A549 (cell line): ENCODE measurements at regions not wholly inside any gene's neighbourhood (a gene's known extent, or its start where the extent isn't known, plus 50 kb on each side); places are given as distances from the start of the nearest gene placed in this dataset.

Experiments
- ATAC-seq, 2 experiments: fragments of 200-7000 bp in 1 of 2; fragments of >200 bp in 1 of 2; cut with Nextera tagmentation in 1 of 2; cut with Tn5 transposase in 1 of 2; 3 replicates each; pipeline versions ENCODE4 v1.8.0 to v1.9.1; 2018 to 2020; ENCODE audit warnings: mild to moderate bottlenecking in 1 of 2, moderate library complexity in 1 of 2
- CTCF ChIA-PET: fragments of 300-600 bp; sonication (Branson Sonifier 250); formaldehyde crosslinking; extraction: SDS; loops from one replicate; lab custom pipeline; 2021; ENCODE audit warnings: antibody characterized with exemption, inconsistent platforms; lab: Yijun Ruan, JAX
- POLR2A ChIA-PET: fragments of 350-600 bp; formaldehyde crosslinking; extraction: SDS; loops from one replicate; lab custom pipeline; 2021; ENCODE audit warnings: antibody characterized with exemption, inconsistent platforms; lab: Yijun Ruan, JAX
- DNase-seq, 2 experiments: peaks; one replicate each; pipeline versions ENCODE4 v3.0.0 to v3.0.0-alpha.2; 2011 to 2016; ENCODE audit warnings: low read depth in 1 of 2, low spot score in 1 of 2
- FAIRE-seq: peaks from 2 replicates; lab custom pipeline; 2011; peaks lifted over from hg19 to GRCh38; lab: Jason Lieb, UNC
- H3K27ac ChIP-seq, 2 experiments: fragments of >200 bp; sonication (Bioruptor Twin); formaldehyde crosslinking; 3 replicates each; pipeline ENCODE4 v1.5.1; 2016 to 2017
- H3K4me1 ChIP-seq: fragments of >200 bp; sonication (Bioruptor Twin); formaldehyde crosslinking; 3 replicates; pipeline ENCODE4 v1.6.1; 2016
- H3K4me2 ChIP-seq: fragments of >200 bp; sonication (Bioruptor Twin); formaldehyde crosslinking; 3 replicates; pipeline ENCODE4 v1.6.1; 2016
- H3K4me3 ChIP-seq: fragments of >200 bp; sonication (Bioruptor Twin); formaldehyde crosslinking; 3 replicates; pipeline ENCODE4 v1.5.1; 2016
- H3K9me3 ChIP-seq: fragments of >200 bp; sonication (Bioruptor Twin); formaldehyde crosslinking; 3 replicates; pipeline ENCODE4 v1.6.1; 2016
- EHF ChIP-seq: fragments of 250-450 bp; sonication (Bioruptor Pico); IDR thresholded peaks from 2 replicates; pipeline ENCODE4 v1.5.0; 2020; ENCODE audit warnings: mild to moderate bottlenecking
- EP300 ChIP-seq, 2 experiments: fragments of >200 bp; sonication (Bioruptor Twin); formaldehyde crosslinking; IDR thresholded peaks; 2 replicates in 1 of 2; 3 replicates in 1 of 2; pipeline ENCODE4 v1.6.1; 2016 to 2017
- ESRRA ChIP-seq: fragments of 150-350 bp; IDR thresholded peaks from 2 replicates; pipeline ENCODE4 v1.6.1; 2014; ENCODE audit warnings: mild to moderate bottlenecking, low read length, borderline replicate concordance
- FOSL2 ChIP-seq, 2 experiments: fragments of 450-650 bp in 1 of 2; fragments of >200 bp in 1 of 2; sonication (Bioruptor Twin) in 1 of 2; formaldehyde crosslinking; IDR thresholded peaks; 2 replicates each; pipeline versions ENCODE4 v1.5.0 to v1.6.1; 2016 to 2020; ENCODE audit warnings: mild to moderate bottlenecking in 1 of 2, moderate library complexity in 1 of 2
- FOXS1 ChIP-seq: fragments of 250-450 bp; sonication (Bioruptor Pico); IDR thresholded peaks from 2 replicates; pipeline ENCODE4 v1.5.0; 2020; ENCODE audit warnings: mild to moderate bottlenecking, moderate library complexity
- GATA3 ChIP-seq: IDR thresholded peaks from 2 replicates; pipeline ENCODE4 v1.6.1; 2012; ENCODE audit warnings: borderline replicate concordance
- HDAC2 ChIP-seq: fragments of 200-600 bp; sonication (generic); IDR thresholded peaks from 2 replicates; pipeline ENCODE4 v1.6.1; 2016
- HEYL ChIP-seq: fragments of 250-450 bp; sonication (Bioruptor Pico); IDR thresholded peaks from 2 replicates; pipeline ENCODE4 v1.8.0; 2021; ENCODE audit warnings: mild to moderate bottlenecking, moderate library complexity
- JUN ChIP-seq, 2 experiments: fragments of >200 bp; sonication (Bioruptor Twin); formaldehyde crosslinking; IDR thresholded peaks; 2 replicates in 1 of 2; 3 replicates in 1 of 2; pipeline ENCODE4 v1.6.1; 2016 to 2017
- JUNB ChIP-seq: fragments of >200 bp; sonication (Bioruptor Twin); formaldehyde crosslinking; IDR thresholded peaks from 2 replicates; pipeline ENCODE4 v1.6.1; 2016
- MYC ChIP-seq: IDR thresholded peaks from 2 replicates; pipeline ENCODE4 v1.6.1; 2012; ENCODE audit warnings: mild to moderate bottlenecking, inconsistent platforms, low read length, improper control_type of control experiment, borderline replicate concordance
- NFE2L2 ChIP-seq: fragments of 150-350 bp; conservative IDR thresholded peaks from 2 replicates; pipeline ENCODE4 v1.6.1; 2014; ENCODE audit warnings: low read length
- NPAS2 ChIP-seq: fragments of 250-450 bp; sonication (Bioruptor Pico); IDR thresholded peaks from 2 replicates; pipeline ENCODE4 v1.8.0; 2022; ENCODE audit warnings: mild to moderate bottlenecking, moderate library complexity, borderline replicate concordance
- NR3C1 ChIP-seq: fragments of >200 bp; sonication (Bioruptor Twin); formaldehyde crosslinking; IDR thresholded peaks from 3 replicates; pipeline ENCODE4 v1.6.1; 2017
- POLR2A ChIP-seq: IDR thresholded peaks from 2 replicates; pipeline ENCODE4 v1.6.1; 2012; ENCODE audit warnings: mild to moderate bottlenecking, low read length
- POLR2AphosphoS2 ChIP-seq: conservative IDR thresholded peaks from 2 replicates; pipeline ENCODE4 v1.6.1; 2012; ENCODE audit warnings: low read length, improper control_type of control experiment, inconsistent platforms
- RAD21 ChIP-seq, 2 experiments: fragments of >200 bp in 1 of 2; sonication (Bioruptor Twin) in 1 of 2; formaldehyde crosslinking in 1 of 2; IDR thresholded peaks in 1 of 2; conservative IDR thresholded peaks in 1 of 2; 2 replicates in 1 of 2; 3 replicates in 1 of 2; pipeline ENCODE4 v1.6.1; 2012 to 2018; ENCODE audit warnings: inconsistent platforms in 1 of 2
- RARB ChIP-seq: fragments of 250-450 bp; sonication (Bioruptor Pico); IDR thresholded peaks from 2 replicates; pipeline ENCODE4 v1.8.0; 2021; ENCODE audit warnings: mild to moderate bottlenecking, moderate library complexity
- RCOR1 ChIP-seq: fragments of 150-350 bp; IDR thresholded peaks from 2 replicates; pipeline ENCODE4 v1.6.1; 2014; ENCODE audit warnings: antibody characterized with exemption, low read length, low read depth
- SMC3 ChIP-seq: fragments of >200 bp; sonication (Bioruptor Twin); formaldehyde crosslinking; IDR thresholded peaks from 3 replicates; pipeline ENCODE4 v1.6.1; 2018; ENCODE audit warnings: inconsistent platforms
- ZNF302 ChIP-seq: fragments of 250-450 bp; sonication (Bioruptor Pico); IDR thresholded peaks from 2 replicates; pipeline ENCODE4 v1.9.0; 2021; ENCODE audit warnings: inconsistent platforms, mild to moderate bottlenecking, moderate library complexity
- WGBS: methylation state at CpG from one replicate; pipeline ENCODE4 v1.1.6; 2017; ENCODE audit errors: missing lambda C conversion rate; 5-methylcytosine and 5-hydroxymethylcytosine counted together
- TF ChIP-seq, protein P1 (sequence below): IDR thresholded peaks from 2 replicates; pipeline ENCODE4 v1.6.1; 2012; ENCODE audit warnings: low read depth, borderline replicate concordance
- TF ChIP-seq, protein P2 (sequence below): fragments of 150-350 bp; IDR thresholded peaks from 2 replicates; pipeline ENCODE4 v1.6.1; 2014; ENCODE audit warnings: low read depth, mild to moderate bottlenecking, low read length

DNA sequence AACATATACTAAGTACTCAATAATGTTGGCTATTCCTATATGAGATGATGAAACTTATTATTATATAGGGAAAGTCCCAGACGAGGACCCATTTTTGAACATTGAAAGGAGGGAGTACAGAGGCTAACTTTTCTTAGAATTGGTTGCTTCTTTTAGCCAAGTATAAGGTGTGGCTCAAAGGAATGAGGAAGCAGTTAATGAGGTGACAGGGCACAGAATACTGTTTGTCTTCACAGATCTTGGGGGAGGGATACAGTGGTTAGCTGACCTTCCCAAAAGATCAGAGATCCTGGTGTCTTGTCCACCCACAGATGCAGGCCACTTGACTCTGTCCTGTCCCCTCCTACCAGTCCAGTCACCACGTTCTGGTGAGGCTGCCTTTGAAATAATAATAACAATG, 67.8 kb upstream of the EPB41L1 start:
- Histone ChIP-seq H3K27ac (peak overlapping the region; percentile 95), H3K4me1 (peaks cover 80% of the 10 kb centered on the region), H3K4me3 (peak overlapping the region; percentile 5; the same call in 1 of the 3 replicates), H3K9me3 (peaks cover 11% of the 10 kb centered on the region; the same call in 2 of the 3 replicates), H3K4me2 (peak overlapping the region; percentile 92)
- ChIA-PET POLR2A (interaction anchor here (0.6 to 2.9 kb wide), 3 partner anchors 22 to 132 kb away, joined by 3 to 18 read pairs (median 3); partner anchors contain the start of gene SCAND1), CTCF (interaction anchor here (0.5 to 2.3 kb wide), 7 partner anchors 9 to 361 kb away, joined by 3 to 14 read pairs (median 3); no protein-coding TSS in a partner anchor)
- peak; percentile 53 to 65; a peak in 5 of 6 replicates for ATAC-seq
- 0% methylated on average over 2 of the region's 2 CpGs for WGBS
- no peak for TF ChIP-seq NR3C1
- TF ChIP-seq MYC = no peak
- TF ChIP-seq POLR2AphosphoS2 = no peak
- 0 out of 5 replicates have a peak, but pooled peaks of 1 of the 2 experiments have one; percentile 36 for TF ChIP-seq EP300 (IDR thresholded peaks at IDR 0.05)
- TF ChIP-seq, protein P1, sequence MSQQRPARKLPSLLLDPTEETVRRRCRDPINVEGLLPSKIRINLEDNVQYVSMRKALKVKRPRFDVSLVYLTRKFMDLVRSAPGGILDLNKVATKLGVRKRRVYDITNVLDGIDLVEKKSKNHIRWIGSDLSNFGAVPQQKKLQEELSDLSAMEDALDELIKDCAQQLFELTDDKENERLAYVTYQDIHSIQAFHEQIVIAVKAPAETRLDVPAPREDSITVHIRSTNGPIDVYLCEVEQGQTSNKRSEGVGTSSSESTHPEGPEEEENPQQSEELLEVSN = no peak
- TF ChIP-seq NPAS2 (CRISPR knock-in tag) = no peak
- TF ChIP-seq POLR2A = no peak
- TF ChIP-seq, protein P2, sequence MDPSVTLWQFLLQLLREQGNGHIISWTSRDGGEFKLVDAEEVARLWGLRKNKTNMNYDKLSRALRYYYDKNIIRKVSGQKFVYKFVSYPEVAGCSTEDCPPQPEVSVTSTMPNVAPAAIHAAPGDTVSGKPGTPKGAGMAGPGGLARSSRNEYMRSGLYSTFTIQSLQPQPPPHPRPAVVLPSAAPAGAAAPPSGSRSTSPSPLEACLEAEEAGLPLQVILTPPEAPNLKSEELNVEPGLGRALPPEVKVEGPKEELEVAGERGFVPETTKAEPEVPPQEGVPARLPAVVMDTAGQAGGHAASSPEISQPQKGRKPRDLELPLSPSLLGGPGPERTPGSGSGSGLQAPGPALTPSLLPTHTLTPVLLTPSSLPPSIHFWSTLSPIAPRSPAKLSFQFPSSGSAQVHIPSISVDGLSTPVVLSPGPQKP = no peak
- TF ChIP-seq ZNF302 (CRISPR knock-in tag) = no peak
- TF ChIP-seq FOSL2 (IDR thresholded peaks at IDR 0.05) = no peak
- 0 out of 2 replicates have a peak, but pooled peaks have one; percentile 3 for TF ChIP-seq FOSL2 (CRISPR knock-in tag; IDR thresholded peaks at IDR 0.05)
- TF ChIP-seq RAD21 (conservative IDR thresholded peaks at IDR 0.05 in 1 of 2, IDR thresholded peaks at IDR 0.05 in 1 of 2) = 0 out of 5 replicates have a peak, but pooled peaks of 1 of the 2 experiments have one; percentile 5
- TF ChIP-seq GATA3 = no peak
- TF ChIP-seq ESRRA = 0 out of 2 replicates have a peak, but pooled peaks have one; percentile 29
- no peak for TF ChIP-seq RCOR1
- peak; percentile 89 for FAIRE-seq
- DNase-seq = peak; percentile 73 to 94

DNA sequence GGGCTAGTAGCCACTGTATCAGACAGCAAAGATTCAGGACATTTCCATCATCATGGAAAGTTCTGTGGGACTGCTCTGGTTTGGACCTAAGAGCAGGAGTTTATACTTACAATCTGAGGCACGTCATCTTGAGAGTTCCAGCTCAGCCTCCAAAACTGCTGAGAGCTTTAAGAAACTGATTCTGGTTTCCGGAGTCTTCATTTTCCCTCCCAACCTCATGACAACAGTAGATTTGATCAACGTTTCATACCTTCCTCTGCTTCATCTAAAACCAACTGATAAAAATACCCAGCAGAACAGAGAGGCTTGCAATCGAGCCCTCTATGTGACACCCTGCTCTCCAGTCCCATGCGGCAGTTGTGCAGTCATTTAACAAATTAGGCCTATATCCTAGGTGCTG, 64.3 kb upstream of the EPB41L1 start:
- FAIRE-seq (no peak), ATAC-seq (no peak), DNase-seq (no peak)
- no peak for TF ChIP-seq RARB (CRISPR knock-in tag)
- TF ChIP-seq JUN (IDR thresholded peaks at IDR 0.05) = no peak
- TF ChIP-seq FOSL2 (IDR thresholded peaks at IDR 0.05) = no peak
- TF ChIP-seq FOSL2 (CRISPR knock-in tag; IDR thresholded peaks at IDR 0.05) = no peak
- no peak for TF ChIP-seq NFE2L2
- TF ChIP-seq RCOR1 = no peak
- no peak for TF ChIP-seq FOXS1 (CRISPR knock-in tag)
- no peak for TF ChIP-seq ESRRA
- no peak for TF ChIP-seq POLR2A
- TF ChIP-seq HEYL (CRISPR knock-in tag) = no peak
- TF ChIP-seq RAD21 (conservative IDR thresholded peaks at IDR 0.05 in 1 of 2, IDR thresholded peaks at IDR 0.05 in 1 of 2) = no peak
- no peak for TF ChIP-seq HDAC2
- no peak for TF ChIP-seq JUNB
- no peak for TF ChIP-seq EHF (CRISPR knock-in tag)
- TF ChIP-seq SMC3 = no peak
- TF ChIP-seq, protein P1 = no peak
- POLR2A ChIA-PET = no interaction called here
- H3K4me2 ChIP-seq = no peak overlapping the region
- CTCF ChIA-PET = interaction anchor here (0.6 to 3.2 kb wide), 4 partner anchors 49 to 637 kb away, joined by 3 to 14 read pairs (median 4); no protein-coding TSS in a partner anchor
- H3K4me1 ChIP-seq = peaks cover 58% of the 10 kb centered on the region
- H3K27ac ChIP-seq = peak overlapping the region; percentile 93 to 95; a peak in 5 of 6 replicates
- 81% methylated on average over 5 of the region's 5 CpGs for WGBS
- no peaks in the 10 kb centered on the region for H3K9me3 ChIP-seq
- H3K4me3 ChIP-seq = no peak overlapping the region
